GM19238 (cell line): ENCODE measurements at regions not wholly inside any gene's neighbourhood (a gene's known extent, or its start where the extent isn't known, plus 50 kb on each side); places are given as distances from the start of the nearest gene placed in this dataset.

Source experiments
- DNase-seq: peaks from one replicate; pipeline ENCODE4 v3.0.0; 2011; ENCODE audit warnings: low spot score; ENCODE audit not compliant: insufficient read length

GRCh38 chr3:82764521-82764920, 1003.1 kb upstream of the GBE1 start:
- no peak for DNase-seq

- no peak for DNase-seq
Measured at GRCh38 chr3:82761858-82762257, 1000.4 kb upstream of the GBE1 start.

GRCh38 chr3:82745544-82745943, 984.1 kb upstream of the GBE1 start:
- DNase-seq, result no peak

- no peak for DNase-seq
Measured at GRCh38 chr3:82743196-82743595, 981.8 kb upstream of the GBE1 start.

GRCh38 chr3:82741346-82741745, 979.9 kb upstream of the GBE1 start:
- no peak for DNase-seq

GRCh38 chr3:82739390-82739789, 977.9 kb upstream of the GBE1 start:
- DNase-seq, result no peak

- no peak for DNase-seq
Measured at GRCh38 chr3:82736696-82737277, 975.3 kb upstream of the GBE1 start.

GRCh38 chr3:82715091-82715856, 953.8 kb upstream of the GBE1 start:
- no peak for DNase-seq

GRCh38 chr3:82707035-82707434, 945.6 kb upstream of the GBE1 start:
- no peak for DNase-seq

- DNase-seq, result no peak
Measured at GRCh38 chr3:82685761-82686160, 924.3 kb upstream of the GBE1 start.

GRCh38 chr3:82676356-82677026, 915.0 kb upstream of the GBE1 start:
- no peak for DNase-seq

GRCh38 chr3:82672966-82673365, 911.5 kb upstream of the GBE1 start:
- DNase-seq, result no peak

- no peak for DNase-seq
Measured at GRCh38 chr3:82671466-82671865, 910.0 kb upstream of the GBE1 start.

- DNase-seq, result no peak
Measured at GRCh38 chr3:82654708-82655107, 893.3 kb upstream of the GBE1 start.

GRCh38 chr3:82643948-82644347, 882.5 kb upstream of the GBE1 start:
- no peak for DNase-seq

- DNase-seq, result no peak
Measured at GRCh38 chr3:82641701-82642100, 880.3 kb upstream of the GBE1 start.

- DNase-seq, result no peak
Measured at GRCh38 chr3:82640254-82640653, 878.8 kb upstream of the GBE1 start.

GRCh38 chr3:82637574-82637973, 876.1 kb upstream of the GBE1 start:
- no peak for DNase-seq

- DNase-seq, result no peak
Measured at GRCh38 chr3:82636177-82636576, 874.7 kb upstream of the GBE1 start.

- no peak for DNase-seq
Measured at GRCh38 chr3:82633319-82633718, 871.9 kb upstream of the GBE1 start.

GRCh38 chr3:82629937-82630336, 868.5 kb upstream of the GBE1 start:
- DNase-seq, result no peak

- DNase-seq, result no peak
Measured at GRCh38 chr3:82628385-82629014, 867.1 kb upstream of the GBE1 start.
